Calu3 (cell line): ENCODE measurements at regions not wholly inside any gene's neighbourhood (a gene's known extent, or its start where the extent isn't known, plus 50 kb on each side); places are given as distances from the start of the nearest gene placed in this dataset.

Experiments
- BruUV-seq: library from RNA; stranded (reverse); fragments of 400-500 nt; replicated peaks from 2 replicates; lab custom pipeline; 2021; lab: Mats Ljungman, UMichigan
- CTCF ChIA-PET: fragments of 300-600 bp; sonication (Branson Sonifier 250); formaldehyde crosslinking; loops from one replicate; lab custom pipeline; 2022; ENCODE audit warnings: antibody characterized with exemption; lab: Charles Lee
- DNase-seq: peaks from one replicate; pipeline ENCODE4 v3.0.0; 2022
- H3K27ac Mint-ChIP-seq: one replicate; pipeline ENCODE4 v1.8.0; 2022; ENCODE audit warnings: mixed read lengths; ENCODE audit not compliant: unreplicated experiment
- H3K27me3 Mint-ChIP-seq: one replicate; pipeline ENCODE4 v1.8.0; 2022; ENCODE audit warnings: mixed read lengths; ENCODE audit not compliant: unreplicated experiment
- H3K36me3 Mint-ChIP-seq: one replicate; pipeline ENCODE4 v1.8.0; 2022; ENCODE audit warnings: mild to moderate bottlenecking, moderate library complexity, mixed read lengths; ENCODE audit not compliant: insufficient read depth, unreplicated experiment
- H3K4me1 Mint-ChIP-seq: one replicate; pipeline ENCODE4 v1.8.0; 2022; ENCODE audit warnings: mild to moderate bottlenecking, low read depth, mixed read lengths; ENCODE audit not compliant: unreplicated experiment
- H3K4me3 Mint-ChIP-seq: one replicate; pipeline ENCODE4 v1.8.0; 2022; ENCODE audit warnings: mild to moderate bottlenecking, low read depth, moderate library complexity, mixed read lengths; ENCODE audit not compliant: unreplicated experiment
- H3K9me3 Mint-ChIP-seq: one replicate; pipeline ENCODE4 v1.8.0; 2022; ENCODE audit warnings: low read depth, mixed read lengths; ENCODE audit not compliant: unreplicated experiment
- intact Hi-C: fragments of 100-400 bp; cut with micrococcal nuclease; formaldehyde crosslinking; loops from one replicate; pipeline ENCODE4 v1.10.0; 2022; ENCODE audit not compliant: unreplicated experiment
- TF ChIP-seq, protein P1 (sequence below): fragments of 200-600 bp; IDR thresholded peaks from one replicate; pipeline ENCODE4 v1.8.0; 2022; ENCODE audit warnings: antibody characterized with exemption; ENCODE audit not compliant: unreplicated experiment

DNA sequence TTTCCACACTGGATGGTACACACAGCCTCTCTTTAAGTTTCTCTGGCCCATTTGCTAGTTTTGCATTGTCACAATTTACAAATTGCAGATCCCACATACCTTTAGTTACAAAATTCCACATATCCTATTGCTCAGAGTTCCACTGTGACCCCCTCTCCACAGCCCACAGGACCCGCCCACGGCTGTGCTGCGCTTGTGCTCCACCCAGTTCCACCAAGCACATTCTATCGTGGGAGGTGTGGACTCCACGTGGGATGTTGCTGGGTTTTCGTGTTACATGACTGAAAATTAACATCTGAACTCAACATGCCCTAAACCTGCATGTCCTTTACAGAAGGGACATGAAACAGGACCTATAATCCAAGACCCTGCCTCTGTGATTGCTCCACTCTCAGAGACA, 423.0 kb downstream of the IRS2 start:
- TF ChIP-seq, protein P1, sequence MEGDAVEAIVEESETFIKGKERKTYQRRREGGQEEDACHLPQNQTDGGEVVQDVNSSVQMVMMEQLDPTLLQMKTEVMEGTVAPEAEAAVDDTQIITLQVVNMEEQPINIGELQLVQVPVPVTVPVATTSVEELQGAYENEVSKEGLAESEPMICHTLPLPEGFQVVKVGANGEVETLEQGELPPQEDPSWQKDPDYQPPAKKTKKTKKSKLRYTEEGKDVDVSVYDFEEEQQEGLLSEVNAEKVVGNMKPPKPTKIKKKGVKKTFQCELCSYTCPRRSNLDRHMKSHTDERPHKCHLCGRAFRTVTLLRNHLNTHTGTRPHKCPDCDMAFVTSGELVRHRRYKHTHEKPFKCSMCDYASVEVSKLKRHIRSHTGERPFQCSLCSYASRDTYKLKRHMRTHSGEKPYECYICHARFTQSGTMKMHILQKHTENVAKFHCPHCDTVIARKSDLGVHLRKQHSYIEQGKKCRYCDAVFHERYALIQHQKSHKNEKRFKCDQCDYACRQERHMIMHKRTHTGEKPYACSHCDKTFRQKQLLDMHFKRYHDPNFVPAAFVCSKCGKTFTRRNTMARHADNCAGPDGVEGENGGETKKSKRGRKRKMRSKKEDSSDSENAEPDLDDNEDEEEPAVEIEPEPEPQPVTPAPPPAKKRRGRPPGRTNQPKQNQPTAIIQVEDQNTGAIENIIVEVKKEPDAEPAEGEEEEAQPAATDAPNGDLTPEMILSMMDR = no peak
- Mint-ChIP-seq H3K36me3 (no peaks in the 10 kb centered on the region), H3K4me3 (no peak overlapping the region), H3K4me1 (no peaks in the 10 kb centered on the region), H3K27me3 (no peaks in the 10 kb centered on the region), H3K9me3 (no peaks in the 10 kb centered on the region), H3K27ac (no peak overlapping the region)
- intact Hi-C loops = no loop called here
- CTCF ChIA-PET = no interaction called here
- BruUV-seq = no TSS peak
- no peak for DNase-seq

DNA sequence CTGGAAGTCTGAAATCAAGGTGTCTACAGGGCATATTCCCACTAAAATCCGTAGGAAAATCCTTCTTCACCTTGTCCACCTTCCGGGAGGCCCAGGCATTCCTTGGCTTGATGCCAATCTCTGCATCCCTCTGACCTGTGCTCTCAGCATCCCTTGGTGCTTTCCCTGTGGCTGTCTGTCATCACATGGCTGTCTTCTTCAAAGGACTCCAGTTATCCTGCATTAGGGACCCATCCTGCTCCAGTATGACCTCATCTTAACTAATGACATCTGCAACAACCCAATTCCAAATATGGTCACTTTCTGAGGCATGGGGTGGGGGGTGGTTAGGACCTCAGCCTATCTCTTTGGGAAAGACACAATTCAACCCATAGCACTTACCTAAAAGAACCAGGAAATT, 423.8 kb downstream of the IRS2 start:
- TF ChIP-seq, protein P1 = no peak
- CTCF ChIA-PET = no interaction called here
- no peaks in the 10 kb centered on the region for H3K27me3 Mint-ChIP-seq

DNA sequence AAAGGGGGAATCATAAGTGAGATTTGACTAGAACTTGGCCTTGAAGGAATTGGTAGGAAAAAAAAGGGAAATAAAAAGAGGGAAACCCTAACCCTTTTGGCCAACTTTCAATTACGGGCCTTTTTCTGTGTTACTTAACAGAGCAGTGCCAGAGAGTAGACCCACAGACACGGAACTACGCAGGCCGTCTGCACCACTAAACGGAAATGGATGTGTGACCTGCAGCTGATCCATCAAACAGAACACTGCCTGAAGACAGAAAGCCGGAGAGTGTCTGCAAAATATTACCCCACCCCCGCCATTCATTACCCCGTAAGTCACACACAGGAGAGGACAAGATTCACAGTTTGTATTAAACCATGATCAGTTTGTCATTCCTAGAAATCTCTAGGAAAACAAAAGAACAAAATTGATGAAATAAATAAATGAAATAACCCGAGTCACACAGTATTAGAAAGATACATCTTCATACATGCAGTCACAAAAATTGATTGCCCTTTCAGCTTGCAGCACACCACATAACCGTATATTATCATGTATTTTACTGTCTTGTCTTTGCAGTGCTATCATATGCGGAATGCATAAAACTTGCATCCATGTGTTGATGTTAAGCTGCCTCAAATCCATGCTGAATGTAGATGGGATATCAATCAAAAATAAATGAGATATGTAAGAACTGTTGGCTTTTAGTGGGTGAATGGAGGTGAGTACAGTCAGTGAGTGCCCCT, 424.7 kb downstream of the IRS2 start:
- no peak overlapping the region for H3K27ac Mint-ChIP-seq
- no peak for DNase-seq
- no peaks in the 10 kb centered on the region for H3K27me3 Mint-ChIP-seq
- TF ChIP-seq, protein P1 = no peak
- no peaks in the 10 kb centered on the region for H3K9me3 Mint-ChIP-seq
- intact Hi-C loops = no loop called here
- CTCF ChIA-PET = no interaction called here
- H3K36me3 Mint-ChIP-seq = no peaks in the 10 kb centered on the region
- H3K4me1 Mint-ChIP-seq = no peaks in the 10 kb centered on the region
- BruUV-seq = no TSS peak
- no peak overlapping the region for H3K4me3 Mint-ChIP-seq

More for the DNA sequence above, 423.8 kb downstream of the IRS2 start:
- Mint-ChIP-seq H3K36me3 (no peaks in the 10 kb centered on the region), H3K4me1 (no peaks in the 10 kb centered on the region), H3K27ac (no peak overlapping the region), H3K4me3 (no peak overlapping the region), H3K9me3 (no peaks in the 10 kb centered on the region)
- intact Hi-C loops = no loop called here
- DNase-seq = no peak
- BruUV-seq = no TSS peak

DNA sequence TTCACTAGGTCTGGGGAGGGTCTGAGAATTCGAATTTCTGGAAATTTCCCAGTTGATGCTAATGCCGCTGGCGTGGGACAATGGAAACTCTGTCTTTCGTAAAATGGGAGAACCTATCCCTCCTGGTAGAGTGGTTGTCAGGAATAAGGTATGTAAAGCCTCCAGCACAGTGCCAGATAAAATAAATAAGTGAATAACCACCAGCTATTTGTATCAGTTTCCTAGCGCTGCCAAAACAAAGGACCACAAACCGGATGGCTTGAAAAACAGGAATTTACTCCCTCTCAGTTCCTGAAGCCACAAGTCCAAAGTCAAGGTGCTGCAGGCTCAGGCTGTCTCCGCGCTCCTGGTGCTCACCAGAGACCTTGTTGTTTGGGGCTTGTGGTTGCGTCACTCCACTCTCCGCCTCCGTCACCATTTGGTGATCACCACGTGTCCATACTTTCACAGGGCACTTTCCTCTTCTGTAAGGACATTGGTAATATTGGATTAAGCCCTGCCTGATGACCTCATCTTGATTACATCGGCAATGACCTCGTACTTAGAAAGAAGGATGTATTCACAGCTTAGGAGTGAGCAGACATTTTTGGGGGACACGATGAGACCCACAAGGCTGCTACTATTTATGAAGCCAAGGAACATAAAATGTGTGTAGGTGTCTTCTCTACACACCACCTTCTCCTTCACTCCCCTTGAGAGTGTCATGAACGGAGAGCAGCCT, 428.5 kb downstream of the IRS2 start:
- intact Hi-C loops = no loop called here
- Mint-ChIP-seq H3K27me3 (no peaks in the 10 kb centered on the region), H3K36me3 (no peaks in the 10 kb centered on the region), H3K4me3 (no peak overlapping the region), H3K9me3 (no peaks in the 10 kb centered on the region), H3K27ac (no peak overlapping the region), H3K4me1 (no peaks in the 10 kb centered on the region)
- no TSS peak for BruUV-seq
- TF ChIP-seq, protein P1 = no peak
- no peak for DNase-seq
- CTCF ChIA-PET = no interaction called here
